Hepatocyte (in vitro differentiated cells): ENCODE measurements at regions not wholly inside any gene's neighbourhood (a gene's known extent, or its start where the extent isn't known, plus 50 kb on each side); places are given as distances from the start of the nearest gene placed in this dataset.

Experiments used
- EZH2 ChIP-seq: fragments of 200-600 bp; sonication (generic); IDR thresholded peaks from 2 replicates; pipeline ENCODE4 v1.6.1; 2016; ENCODE audit warnings: antibody characterized with exemption, mild to moderate bottlenecking, borderline replicate concordance
- TF ChIP-seq, protein P1 (sequence below): fragments of 200-600 bp; sonication (generic); IDR thresholded peaks from 2 replicates; pipeline ENCODE4 v1.5.1; 2016; ENCODE audit warnings: antibody characterized with exemption, mild to moderate bottlenecking; ENCODE audit not compliant: poor library complexity

DNA sequence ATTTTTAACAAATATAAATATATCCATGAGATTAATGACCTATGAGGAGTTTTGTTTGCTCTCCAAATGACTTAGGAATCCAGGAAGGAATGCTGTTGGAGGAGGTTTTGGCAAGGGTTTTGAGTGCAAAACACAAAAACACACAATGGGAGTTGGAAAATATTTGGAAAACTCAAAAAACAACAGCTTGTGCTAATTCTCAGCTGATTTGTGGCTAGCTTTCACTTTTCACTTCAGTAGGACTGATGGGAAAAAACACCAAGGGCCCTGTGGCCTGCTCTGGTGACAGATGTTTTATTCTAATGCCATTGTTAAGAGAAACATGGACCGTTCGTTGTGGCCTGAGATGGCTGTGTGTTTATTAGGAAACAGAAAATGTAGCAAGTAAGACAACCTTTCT is 113.9 kb downstream of the ALDH8A1 start:
- TF ChIP-seq, protein P1, sequence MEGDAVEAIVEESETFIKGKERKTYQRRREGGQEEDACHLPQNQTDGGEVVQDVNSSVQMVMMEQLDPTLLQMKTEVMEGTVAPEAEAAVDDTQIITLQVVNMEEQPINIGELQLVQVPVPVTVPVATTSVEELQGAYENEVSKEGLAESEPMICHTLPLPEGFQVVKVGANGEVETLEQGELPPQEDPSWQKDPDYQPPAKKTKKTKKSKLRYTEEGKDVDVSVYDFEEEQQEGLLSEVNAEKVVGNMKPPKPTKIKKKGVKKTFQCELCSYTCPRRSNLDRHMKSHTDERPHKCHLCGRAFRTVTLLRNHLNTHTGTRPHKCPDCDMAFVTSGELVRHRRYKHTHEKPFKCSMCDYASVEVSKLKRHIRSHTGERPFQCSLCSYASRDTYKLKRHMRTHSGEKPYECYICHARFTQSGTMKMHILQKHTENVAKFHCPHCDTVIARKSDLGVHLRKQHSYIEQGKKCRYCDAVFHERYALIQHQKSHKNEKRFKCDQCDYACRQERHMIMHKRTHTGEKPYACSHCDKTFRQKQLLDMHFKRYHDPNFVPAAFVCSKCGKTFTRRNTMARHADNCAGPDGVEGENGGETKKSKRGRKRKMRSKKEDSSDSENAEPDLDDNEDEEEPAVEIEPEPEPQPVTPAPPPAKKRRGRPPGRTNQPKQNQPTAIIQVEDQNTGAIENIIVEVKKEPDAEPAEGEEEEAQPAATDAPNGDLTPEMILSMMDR: no peak
- no peak for TF ChIP-seq EZH2
